ENCODE measurements at regions not wholly inside any gene's neighbourhood (a gene's known extent, or its start where the extent isn't known, plus 50 kb on each side); places are given as distances from the start of the nearest gene placed in this dataset.

DNA sequence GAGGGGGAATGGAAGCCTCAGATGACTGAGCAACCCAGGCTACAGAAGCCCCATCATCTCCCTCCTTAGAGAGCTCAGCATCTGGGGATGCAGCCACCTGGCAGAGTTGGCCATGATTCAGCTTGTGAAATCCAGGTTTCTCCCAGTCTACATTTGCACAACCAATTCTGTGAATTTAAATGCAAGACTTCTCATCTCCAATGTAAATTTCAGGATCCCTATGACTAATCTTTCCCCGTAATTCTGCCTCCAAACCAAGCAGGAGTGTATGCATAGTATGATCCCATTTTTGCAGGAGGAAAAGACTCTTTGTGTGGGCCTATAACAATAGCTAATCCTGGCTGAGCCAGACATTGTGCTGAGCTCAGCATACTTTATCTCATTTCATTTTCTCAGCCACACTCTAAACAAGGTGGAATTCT, 59.6 kb upstream of the IL17B start:
- no peak overlapping the region for H3K27ac ChIP-seq (ENCODE audit: insufficient read depth, low read length)
- no peaks in the 10 kb centered on the region for H3K27me3 ChIP-seq (ENCODE audit: control insufficient read depth, insufficient read depth, low read length)
- no peak overlapping the region for H3K4me3 ChIP-seq (replicated peaks in 1 of 4; ENCODE audit: control extremely low read depth in 1 of 4, insufficient read depth in 1 of 4, low read depth in 3 of 4, low read length in 4 of 4)
- H3K4me1 ChIP-seq (ENCODE audit: control insufficient read depth, extremely low read depth, insufficient read depth, low read length): peaks cover 7% of the 10 kb centered on the region
- no peak overlapping the region for H3K4me2 ChIP-seq (ENCODE audit: extremely low read depth, insufficient read depth, low read length)
- H3K36me3 ChIP-seq (ENCODE audit: control insufficient read depth, insufficient read depth, low read length): no peaks in the 10 kb centered on the region
- H3K9ac ChIP-seq (ENCODE audit: insufficient read depth, low read length): no peak overlapping the region
- H4K20me1 ChIP-seq (ENCODE audit: control insufficient read depth, extremely low read depth, insufficient read depth, low read length): no peaks in the 10 kb centered on the region
- no peaks in the 10 kb centered on the region for H3K9me3 ChIP-seq (ENCODE audit: control insufficient read depth, insufficient read depth, low read depth, low read length)
- no peaks in the 10 kb centered on the region for H3K79me2 ChIP-seq (ENCODE audit: control insufficient read depth, insufficient read depth, low read length)
- DNase-seq (ENCODE audit: low read depth in 2 of 2): no peak
- H2AFZ ChIP-seq (ENCODE audit: low read length): no peak overlapping the region
- no peak for TF ChIP-seq EZH2 (IDR thresholded peaks at IDR 0.05; ENCODE audit: low read length, missing control alignments)
- TF ChIP-seq, protein P1, sequence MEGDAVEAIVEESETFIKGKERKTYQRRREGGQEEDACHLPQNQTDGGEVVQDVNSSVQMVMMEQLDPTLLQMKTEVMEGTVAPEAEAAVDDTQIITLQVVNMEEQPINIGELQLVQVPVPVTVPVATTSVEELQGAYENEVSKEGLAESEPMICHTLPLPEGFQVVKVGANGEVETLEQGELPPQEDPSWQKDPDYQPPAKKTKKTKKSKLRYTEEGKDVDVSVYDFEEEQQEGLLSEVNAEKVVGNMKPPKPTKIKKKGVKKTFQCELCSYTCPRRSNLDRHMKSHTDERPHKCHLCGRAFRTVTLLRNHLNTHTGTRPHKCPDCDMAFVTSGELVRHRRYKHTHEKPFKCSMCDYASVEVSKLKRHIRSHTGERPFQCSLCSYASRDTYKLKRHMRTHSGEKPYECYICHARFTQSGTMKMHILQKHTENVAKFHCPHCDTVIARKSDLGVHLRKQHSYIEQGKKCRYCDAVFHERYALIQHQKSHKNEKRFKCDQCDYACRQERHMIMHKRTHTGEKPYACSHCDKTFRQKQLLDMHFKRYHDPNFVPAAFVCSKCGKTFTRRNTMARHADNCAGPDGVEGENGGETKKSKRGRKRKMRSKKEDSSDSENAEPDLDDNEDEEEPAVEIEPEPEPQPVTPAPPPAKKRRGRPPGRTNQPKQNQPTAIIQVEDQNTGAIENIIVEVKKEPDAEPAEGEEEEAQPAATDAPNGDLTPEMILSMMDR (conservative IDR thresholded peaks at IDR 0.05 in 1 of 2, IDR thresholded peaks at IDR 0.05 in 1 of 2; ENCODE audit: low read depth in 1 of 2, low read length in 2 of 2): no peak

DNA sequence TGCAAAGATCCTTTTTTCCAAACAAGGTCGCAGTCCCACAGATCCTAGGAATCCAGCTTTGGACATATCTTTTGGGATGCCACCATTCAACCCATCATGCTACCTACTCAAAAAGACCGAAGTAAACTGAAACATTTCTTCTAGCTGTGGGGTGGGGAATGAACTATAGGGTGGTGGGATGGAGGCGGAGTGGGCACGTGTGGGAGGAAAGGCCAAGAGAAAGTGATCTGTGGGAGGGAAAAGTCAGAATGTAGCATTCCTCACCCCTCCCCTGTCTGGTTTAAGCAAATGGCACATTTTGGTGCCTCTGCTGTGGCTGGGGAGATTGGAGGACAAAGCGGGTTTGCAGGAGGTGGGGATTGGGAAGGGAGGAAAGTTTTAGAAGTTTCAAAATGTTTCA, 59.2 kb upstream of the IL17B start:
- Histone ChIP-seq H3K9me3 (ENCODE audit: control insufficient read depth, insufficient read depth, low read depth, low read length) (no peaks in the 10 kb centered on the region), H4K20me1 (ENCODE audit: control insufficient read depth, extremely low read depth, insufficient read depth, low read length) (no peaks in the 10 kb centered on the region), H3K4me3 (replicated peaks in 1 of 4; ENCODE audit: control extremely low read depth in 1 of 4, insufficient read depth in 1 of 4, low read depth in 3 of 4, low read length in 4 of 4) (no peak overlapping the region), H3K9ac (ENCODE audit: insufficient read depth, low read length) (no peak overlapping the region), H3K36me3 (ENCODE audit: control insufficient read depth, insufficient read depth, low read length) (no peaks in the 10 kb centered on the region), H3K27ac (ENCODE audit: insufficient read depth, low read length) (no peak overlapping the region), H3K79me2 (ENCODE audit: control insufficient read depth, insufficient read depth, low read length) (no peaks in the 10 kb centered on the region), H3K4me1 (ENCODE audit: control insufficient read depth, extremely low read depth, insufficient read depth, low read length) (peaks cover 7% of the 10 kb centered on the region), H2AFZ (ENCODE audit: low read length) (no peak overlapping the region), H3K27me3 (ENCODE audit: control insufficient read depth, insufficient read depth, low read length) (no peaks in the 10 kb centered on the region), H3K4me2 (ENCODE audit: extremely low read depth, insufficient read depth, low read length) (no peak overlapping the region)
- TF ChIP-seq EZH2 (IDR thresholded peaks at IDR 0.05; ENCODE audit: low read length, missing control alignments): no peak
- TF ChIP-seq, protein P1 (conservative IDR thresholded peaks at IDR 0.05 in 1 of 2, IDR thresholded peaks at IDR 0.05 in 1 of 2; ENCODE audit: low read depth in 1 of 2, low read length in 2 of 2): no peak
- no peak for DNase-seq (ENCODE audit: low read depth in 2 of 2)

DNA sequence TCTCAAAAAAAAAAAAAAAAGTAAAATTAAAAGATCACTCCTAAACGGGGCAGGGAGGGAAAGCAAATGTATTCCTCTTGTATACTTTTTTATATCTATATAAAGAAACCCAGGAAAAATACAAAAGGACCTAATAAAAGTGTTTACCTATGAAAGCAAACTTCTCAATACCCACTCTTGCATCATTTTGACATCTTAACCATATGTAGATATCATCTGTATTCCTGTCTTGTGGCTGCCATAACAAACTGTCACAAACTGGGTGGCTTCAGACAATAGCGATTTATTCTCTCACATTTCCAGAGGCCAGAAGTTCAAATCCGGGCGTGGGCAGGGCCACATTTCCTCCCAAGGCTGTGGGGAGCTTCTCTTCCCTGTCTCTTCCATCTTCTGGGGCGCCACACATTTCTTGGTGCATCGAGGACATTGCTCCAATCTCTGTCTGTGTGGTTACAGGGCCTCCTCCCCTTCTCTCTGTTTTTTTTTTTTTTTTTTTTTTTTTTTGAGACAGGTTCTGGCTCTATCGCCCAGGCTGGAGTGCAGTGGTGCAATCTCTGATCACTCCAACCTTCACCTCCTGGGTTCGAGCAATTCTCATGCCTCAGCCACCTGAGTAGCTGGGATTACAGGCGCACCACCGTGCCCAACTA, 58.4 kb upstream of the IL17B start:
- Histone ChIP-seq H2AFZ (ENCODE audit: low read length) (no peak overlapping the region), H3K4me3 (replicated peaks in 1 of 4; ENCODE audit: control extremely low read depth in 1 of 4, insufficient read depth in 1 of 4, low read depth in 3 of 4, low read length in 4 of 4) (no peak overlapping the region), H3K79me2 (ENCODE audit: control insufficient read depth, insufficient read depth, low read length) (no peaks in the 10 kb centered on the region), H3K4me1 (ENCODE audit: control insufficient read depth, extremely low read depth, insufficient read depth, low read length) (no peaks in the 10 kb centered on the region), H3K9me3 (ENCODE audit: control insufficient read depth, insufficient read depth, low read depth, low read length) (no peaks in the 10 kb centered on the region), H3K27ac (ENCODE audit: insufficient read depth, low read length) (no peak overlapping the region), H4K20me1 (ENCODE audit: control insufficient read depth, extremely low read depth, insufficient read depth, low read length) (no peaks in the 10 kb centered on the region), H3K9ac (ENCODE audit: insufficient read depth, low read length) (no peak overlapping the region), H3K27me3 (ENCODE audit: control insufficient read depth, insufficient read depth, low read length) (no peaks in the 10 kb centered on the region), H3K36me3 (ENCODE audit: control insufficient read depth, insufficient read depth, low read length) (no peaks in the 10 kb centered on the region), H3K4me2 (ENCODE audit: extremely low read depth, insufficient read depth, low read length) (no peak overlapping the region)
- no peak for DNase-seq (ENCODE audit: low read depth in 2 of 2)
- TF ChIP-seq, protein P1 (conservative IDR thresholded peaks at IDR 0.05 in 1 of 2, IDR thresholded peaks at IDR 0.05 in 1 of 2; ENCODE audit: low read depth in 1 of 2, low read length in 2 of 2): no peak
- TF ChIP-seq EZH2 (IDR thresholded peaks at IDR 0.05; ENCODE audit: low read length, missing control alignments): no peak
